Stomach (tissue), 4 donors: ENCODE measurements at regions not wholly inside any gene's neighbourhood (a gene's known extent, or its start where the extent isn't known, plus 50 kb on each side); places are given as distances from the start of the nearest gene placed in this dataset.

ENCODE experiments used
- EP300 ChIP-seq: sonication (generic); formaldehyde crosslinking; IDR thresholded peaks from one replicate; pipeline ENCODE4 v1.6.1; 2017; ENCODE audit warnings: antibody characterized with exemption
- POLR2AphosphoS5 ChIP-seq, 3 donors: sonication (generic); formaldehyde crosslinking; IDR thresholded peaks; one replicate each; pipeline ENCODE4 v1.6.1; 2016; ENCODE audit warnings: antibody characterized with exemption in 3 of 3
- TF ChIP-seq, protein P1 (sequence below), 7 experiments: fragments of 450-650 bp in 4 of 7; fragments of 200-600 bp in 3 of 7; sonication (generic) in 3 of 7; IDR thresholded peaks; one replicate each; pipeline ENCODE4 v1.5.1; 2016 to 2019; ENCODE audit warnings: antibody characterized with exemption in 7 of 7, control low read depth in 2 of 7, mild to moderate bottlenecking in 1 of 7

- TF ChIP-seq, protein P1, sequence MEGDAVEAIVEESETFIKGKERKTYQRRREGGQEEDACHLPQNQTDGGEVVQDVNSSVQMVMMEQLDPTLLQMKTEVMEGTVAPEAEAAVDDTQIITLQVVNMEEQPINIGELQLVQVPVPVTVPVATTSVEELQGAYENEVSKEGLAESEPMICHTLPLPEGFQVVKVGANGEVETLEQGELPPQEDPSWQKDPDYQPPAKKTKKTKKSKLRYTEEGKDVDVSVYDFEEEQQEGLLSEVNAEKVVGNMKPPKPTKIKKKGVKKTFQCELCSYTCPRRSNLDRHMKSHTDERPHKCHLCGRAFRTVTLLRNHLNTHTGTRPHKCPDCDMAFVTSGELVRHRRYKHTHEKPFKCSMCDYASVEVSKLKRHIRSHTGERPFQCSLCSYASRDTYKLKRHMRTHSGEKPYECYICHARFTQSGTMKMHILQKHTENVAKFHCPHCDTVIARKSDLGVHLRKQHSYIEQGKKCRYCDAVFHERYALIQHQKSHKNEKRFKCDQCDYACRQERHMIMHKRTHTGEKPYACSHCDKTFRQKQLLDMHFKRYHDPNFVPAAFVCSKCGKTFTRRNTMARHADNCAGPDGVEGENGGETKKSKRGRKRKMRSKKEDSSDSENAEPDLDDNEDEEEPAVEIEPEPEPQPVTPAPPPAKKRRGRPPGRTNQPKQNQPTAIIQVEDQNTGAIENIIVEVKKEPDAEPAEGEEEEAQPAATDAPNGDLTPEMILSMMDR (IDR thresholded peaks at IDR 0.05) = no peak
- TF ChIP-seq EP300 (no peak), POLR2AphosphoS5 (IDR thresholded peaks at IDR 0.05) (no peak)
These were observed 241.7 kb upstream of the TLL1 start for GRCh38 chr4:165631208-165631894.
